Right lobe of liver (tissue), 4 donors: ENCODE measurements at regions not wholly inside any gene's neighbourhood (a gene's known extent, or its start where the extent isn't known, plus 50 kb on each side); places are given as distances from the start of the nearest gene placed in this dataset.

ENCODE experiments used
- CTCF ChIP-seq, 4 donors: fragments of 200-600 bp in 3 of 4; fragments of 450-650 bp in 1 of 4; IDR thresholded peaks; one replicate each; pipeline versions ENCODE4 v1.5.1 to v1.8.0; 2016 to 2022; ENCODE audit warnings: antibody characterized with exemption in 4 of 4, mild to moderate bottlenecking in 2 of 4
- POLR2A ChIP-seq: fragments of 450-650 bp; IDR thresholded peaks from one replicate; pipeline ENCODE4 v1.6.1; 2017; ENCODE audit warnings: antibody characterized with exemption, mild to moderate bottlenecking
- donor health status: DM: no; HTN: no; CAD: no.
- donor health status: DM: no; HTN: no; CAD: no.
- donor health status: DM: no; HTN: yes; CAD: no.

GRCh38 chr7:155985518-155986250 is 173.4 kb upstream of the SHH start:
- no peak for TF ChIP-seq CTCF (IDR thresholded peaks at IDR 0.05)
- TF ChIP-seq POLR2A = no peak
